Kidney glomerular epithelial cell (primary cell): ENCODE measurements at regions not wholly inside any gene's neighbourhood (a gene's known extent, or its start where the extent isn't known, plus 50 kb on each side); places are given as distances from the start of the nearest gene placed in this dataset.

Source experiments
- DNase-seq: peaks from one replicate; lab custom pipeline; 2025; lab: John Stamatoyannopoulos, UW

DNA sequence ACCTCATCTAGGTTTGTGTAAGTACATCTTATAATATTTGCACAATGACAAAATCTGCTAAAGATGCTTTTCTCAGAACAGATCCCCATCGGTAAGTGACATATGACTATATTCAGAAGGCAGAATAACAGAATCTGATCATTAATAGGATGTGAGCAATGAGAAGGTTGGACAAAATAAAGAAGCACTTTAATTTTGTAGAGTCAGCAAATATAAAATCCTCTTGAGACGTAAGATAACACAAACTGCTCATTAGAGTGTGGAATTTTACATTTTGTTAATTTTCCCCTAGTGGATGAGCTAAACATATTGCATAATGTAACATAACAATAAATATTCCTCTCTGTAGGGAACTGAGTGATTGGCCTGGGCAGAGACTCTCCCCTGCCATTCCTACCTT lies 658.4 kb upstream of the ZP4 start:
- DNase-seq = no peak

DNA sequence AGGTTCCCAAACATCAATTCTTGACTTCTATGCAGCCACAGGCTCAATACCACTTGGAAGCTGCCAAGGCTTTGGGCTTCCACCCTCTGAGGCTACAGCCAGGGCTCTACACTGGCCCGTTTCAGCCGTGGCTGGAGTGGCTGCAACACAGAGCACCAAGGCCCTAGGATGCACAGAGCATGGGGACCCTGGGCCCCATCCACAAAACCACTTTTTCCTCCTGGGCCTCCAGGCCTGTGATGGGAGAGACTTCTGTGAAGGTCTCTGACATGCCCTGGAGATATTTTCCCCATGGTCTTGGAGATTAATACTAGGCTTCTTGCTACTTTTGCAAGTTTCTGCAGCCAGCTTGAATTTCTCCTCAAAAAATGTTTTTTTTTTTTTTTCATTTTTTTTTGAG lies 655.4 kb upstream of the ZP4 start:
- no peak for DNase-seq

DNA sequence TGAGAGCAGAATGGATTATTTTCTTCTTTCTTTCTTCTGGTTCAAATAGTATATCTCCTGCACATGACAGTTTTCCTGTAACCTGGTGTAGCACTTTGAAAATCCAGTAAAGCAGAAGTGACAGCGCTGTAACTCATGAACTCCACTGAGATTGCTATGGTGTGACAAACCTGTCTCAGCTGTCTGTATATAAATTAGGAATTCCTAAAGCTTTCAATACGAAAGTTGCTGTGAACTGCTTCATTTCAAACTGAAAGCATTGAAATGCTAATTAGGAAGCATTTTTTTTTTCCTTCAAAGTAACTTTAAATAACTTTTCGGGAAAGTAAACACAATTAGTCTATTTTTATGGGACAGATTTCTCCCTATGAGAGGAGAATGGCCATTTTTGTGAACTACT lies 646.9 kb upstream of the ZP4 start:
- DNase-seq = no peak

DNA sequence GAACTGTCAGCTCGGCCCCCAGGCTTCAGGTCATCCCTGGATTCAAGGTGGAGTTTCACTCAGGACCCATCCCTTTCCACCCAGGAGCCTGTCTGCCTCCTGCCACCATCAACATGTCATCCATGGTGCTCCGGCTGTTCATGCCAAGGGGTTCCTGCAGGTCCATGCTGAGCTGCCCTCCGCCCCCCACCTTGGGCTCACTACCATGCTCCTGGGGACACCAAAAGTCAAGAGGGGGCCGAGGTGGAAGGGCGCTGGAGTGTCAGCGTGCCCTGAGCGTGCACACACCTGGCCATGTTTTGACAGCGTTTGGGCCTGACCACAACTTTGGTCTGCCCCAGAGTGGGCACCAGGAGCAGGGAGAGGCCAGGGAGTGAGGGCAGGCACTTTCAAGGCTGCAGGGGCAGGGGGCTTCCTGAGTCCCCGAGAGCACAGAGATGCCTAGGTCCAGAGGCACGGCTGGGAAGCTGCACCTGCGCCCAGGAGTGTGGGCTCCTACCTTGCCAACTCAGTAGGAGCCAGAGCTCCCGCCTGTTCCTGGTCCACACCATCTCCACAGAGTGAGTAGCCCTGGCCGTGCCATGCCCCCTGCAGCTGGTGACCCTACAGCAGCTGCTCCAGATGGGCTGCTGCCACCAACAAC lies 639.6 kb upstream of the ZP4 start:
- no peak for DNase-seq

DNA sequence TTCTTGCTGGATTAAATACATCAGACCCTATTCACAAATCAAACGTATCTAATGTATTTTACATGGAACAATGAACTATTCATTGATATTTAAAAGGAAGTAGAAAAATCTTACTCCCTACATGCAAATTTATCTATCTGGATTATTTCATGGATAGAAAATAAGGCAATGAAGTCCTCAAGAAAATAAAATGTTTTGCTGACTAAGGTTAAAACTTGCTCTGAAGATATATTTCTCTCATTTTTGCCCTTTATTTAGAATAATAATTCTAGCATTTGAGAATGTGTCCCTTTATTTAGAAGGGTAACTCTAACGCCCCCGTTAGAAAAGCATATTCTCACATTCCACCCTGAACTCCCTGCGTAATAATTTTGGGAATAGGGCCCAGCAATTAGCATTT lies 627.0 kb upstream of the ZP4 start:
- DNase-seq = no peak

DNA sequence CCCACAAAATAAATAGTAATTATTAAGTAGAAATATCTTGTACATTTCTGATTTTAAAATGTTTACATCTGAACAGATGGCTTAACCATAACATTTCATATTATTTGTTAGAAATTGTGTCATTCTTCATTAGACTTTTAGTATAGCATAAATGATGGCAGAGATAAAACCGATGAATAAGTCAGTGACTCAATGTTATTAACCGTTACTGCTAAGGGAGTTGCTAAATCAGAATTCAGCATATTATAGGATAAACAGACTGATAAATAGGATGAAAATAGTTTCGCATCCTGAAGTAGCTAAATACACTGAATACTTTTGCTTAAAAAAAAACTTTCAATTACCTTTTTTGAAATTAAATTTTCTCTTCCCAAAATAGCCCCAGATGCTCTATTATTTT lies 610.6 kb upstream of the ZP4 start:
- DNase-seq = no peak

DNA sequence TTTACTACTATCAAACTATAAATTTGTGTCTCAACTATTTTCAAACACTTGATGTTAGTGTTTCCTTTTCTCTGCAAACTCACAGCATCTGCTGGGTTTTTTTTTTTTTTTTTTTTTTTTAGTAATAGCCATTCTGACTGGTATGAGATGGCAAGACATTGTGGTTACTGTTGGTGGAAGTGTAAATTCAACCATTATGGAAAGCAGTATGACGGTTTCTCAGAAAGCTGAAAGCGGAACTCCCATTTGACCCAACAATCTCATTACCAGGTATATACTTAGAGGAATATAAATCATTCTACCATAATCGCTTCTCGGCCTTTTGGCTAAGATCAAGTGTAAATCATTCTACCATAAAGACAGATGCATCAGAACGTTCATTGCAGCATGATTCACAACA lies 608.3 kb upstream of the ZP4 start:
- DNase-seq = no peak

DNA sequence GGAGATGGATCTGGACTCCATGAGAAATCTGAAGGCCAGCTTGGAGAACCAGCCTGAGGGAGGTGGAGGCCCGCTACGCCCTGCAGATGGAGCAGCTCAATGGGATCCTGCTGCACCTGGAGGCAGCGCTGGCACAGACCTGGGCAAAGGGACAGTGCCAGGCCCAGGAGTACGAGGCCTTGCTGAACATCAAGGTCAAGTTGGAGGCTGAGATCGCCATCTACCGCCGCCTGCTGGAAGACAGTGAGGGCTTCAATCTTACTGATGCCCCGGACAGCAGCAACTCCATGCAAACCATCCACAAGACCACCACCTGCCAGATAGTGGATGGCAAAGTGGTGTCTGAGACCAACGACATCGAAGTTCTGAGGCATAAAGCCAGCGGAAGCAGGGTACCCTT lies 601.5 kb upstream of the ZP4 start:
- DNase-seq = no peak

DNA sequence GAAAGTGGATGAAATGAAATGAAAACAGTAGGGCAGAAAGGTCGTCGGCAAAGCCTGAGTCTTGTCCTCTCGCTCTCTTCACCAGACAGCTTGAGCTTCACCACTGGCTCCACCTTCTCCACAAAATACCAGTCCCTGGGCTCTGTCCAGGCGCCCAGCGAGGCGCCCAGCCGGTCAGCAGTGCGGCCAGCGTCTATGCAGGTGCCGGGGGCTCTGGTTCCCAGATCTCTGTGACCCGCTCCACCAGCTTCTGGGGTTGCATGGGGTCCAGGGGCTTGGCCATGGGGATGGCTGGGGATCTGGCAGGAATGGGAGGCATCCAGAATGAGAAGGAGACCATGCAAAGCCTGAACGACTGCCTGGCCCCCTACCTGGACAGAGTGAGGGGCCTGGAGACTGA lies 600.5 kb upstream of the ZP4 start:
- no peak for DNase-seq

DNA sequence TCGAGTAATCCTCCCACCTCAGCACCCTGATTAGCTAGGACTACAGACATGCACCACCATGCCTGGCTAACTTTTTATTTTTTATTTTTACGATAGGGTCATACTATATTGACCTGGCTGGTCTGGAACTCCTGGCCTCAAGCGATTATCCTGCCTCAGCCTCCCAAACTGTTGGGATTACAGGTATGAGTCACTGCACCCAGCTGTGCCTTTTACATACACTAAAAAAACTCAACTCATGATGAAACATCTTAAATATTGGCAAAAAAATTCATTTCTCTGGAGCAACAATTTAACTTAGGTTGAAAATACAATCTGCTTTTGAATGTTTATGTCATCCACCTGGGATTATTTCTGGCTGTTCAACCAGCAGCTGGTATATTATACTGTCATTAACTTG lies 598.3 kb upstream of the ZP4 start:
- no peak for DNase-seq

DNA sequence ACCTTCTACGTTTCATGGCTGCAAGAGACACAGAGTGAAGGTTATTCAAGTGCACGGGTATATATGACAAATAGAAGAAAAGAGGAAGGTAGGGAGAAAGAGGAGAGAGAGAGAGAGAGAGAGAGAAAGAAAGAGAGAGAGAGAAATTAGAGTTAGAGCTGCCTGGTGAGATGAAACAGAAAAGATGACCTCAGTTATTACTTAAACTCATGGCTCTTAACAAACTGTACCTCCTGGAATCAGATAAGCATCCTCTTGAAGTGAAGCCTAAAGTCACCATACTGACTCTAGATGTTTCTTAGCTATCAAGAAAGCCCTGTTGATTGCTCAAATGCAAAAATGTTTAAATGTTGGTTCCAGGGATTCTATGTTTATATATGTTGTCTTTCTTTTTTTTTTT lies 597.7 kb upstream of the ZP4 start:
- DNase-seq = no peak

DNA sequence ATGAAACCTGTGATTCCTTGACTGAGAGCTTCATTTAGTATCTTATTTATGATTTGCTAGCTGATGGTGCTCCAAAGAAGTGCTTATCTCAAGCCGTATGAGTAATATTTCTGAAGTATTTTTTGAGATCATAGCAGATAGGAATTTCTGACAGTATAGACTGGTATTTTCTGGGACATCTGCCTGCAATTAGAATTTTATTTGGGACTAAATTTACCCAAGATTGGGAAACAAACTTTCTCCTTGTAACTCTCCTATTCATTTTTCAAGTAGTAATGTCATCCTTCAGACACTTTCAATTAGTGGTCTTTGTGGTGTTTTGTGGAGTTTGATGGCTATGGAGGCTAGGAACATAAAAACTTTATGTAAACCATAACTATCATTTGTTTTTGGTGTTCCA lies 597.2 kb upstream of the ZP4 start:
- DNase-seq = no peak

DNA sequence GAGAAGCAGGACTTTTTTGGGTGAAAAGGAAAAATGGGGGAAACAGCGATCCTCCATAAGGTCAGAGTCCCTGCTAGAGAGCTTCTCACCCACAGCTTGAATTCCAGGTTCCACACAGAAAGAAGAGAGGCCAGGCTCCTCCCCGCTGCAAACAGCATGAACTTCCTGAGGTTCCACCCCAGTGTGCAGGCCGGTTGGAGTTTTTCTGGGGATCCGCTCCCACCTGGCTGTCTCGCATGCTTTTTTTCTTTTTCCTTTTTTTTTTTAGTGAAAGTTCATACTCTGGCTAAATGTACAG lies 595.1 kb upstream of the ZP4 start:
- DNase-seq = no peak

DNA sequence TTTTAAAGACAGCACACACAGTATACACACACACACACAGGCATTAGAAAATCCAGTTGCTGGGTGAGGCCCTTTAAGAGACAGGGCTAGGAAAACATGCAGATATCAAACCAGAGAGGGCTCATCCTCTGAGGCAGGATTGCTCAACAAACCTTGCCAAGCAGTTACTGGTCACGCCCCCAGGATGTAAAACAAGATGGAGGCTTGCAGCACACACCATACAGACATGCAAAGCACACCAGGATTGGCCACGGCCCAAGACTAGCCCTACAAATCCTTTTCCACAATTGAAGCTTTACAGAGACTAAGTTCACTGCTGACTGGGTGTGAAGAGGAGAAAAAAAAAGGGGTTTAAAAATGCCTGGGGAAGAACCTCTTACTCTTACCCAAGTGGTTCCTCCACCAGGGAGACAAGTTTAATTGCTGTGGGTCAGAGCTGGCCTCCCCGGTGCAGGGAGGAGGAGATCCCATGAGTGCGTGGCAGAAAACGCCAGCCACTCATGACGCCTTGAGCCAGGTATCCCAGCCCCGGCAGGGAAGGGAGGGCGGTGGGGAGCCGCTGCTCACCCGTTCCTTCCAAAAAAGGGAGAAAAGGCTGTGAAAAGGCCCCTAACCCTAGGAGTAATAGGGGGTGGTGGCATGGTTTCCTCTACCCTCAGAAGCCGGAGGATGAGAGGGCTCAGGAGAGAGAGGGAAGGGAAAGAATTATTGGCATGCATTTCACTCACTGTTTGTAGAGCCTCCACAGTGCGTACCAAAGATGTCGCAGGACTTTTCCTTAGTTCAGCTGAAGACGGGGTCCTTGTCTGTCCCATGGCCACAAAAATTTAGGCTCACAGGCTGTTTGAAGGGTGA lies 594.6 kb upstream of the ZP4 start:
- DNase-seq = peak; percentile 56

DNA sequence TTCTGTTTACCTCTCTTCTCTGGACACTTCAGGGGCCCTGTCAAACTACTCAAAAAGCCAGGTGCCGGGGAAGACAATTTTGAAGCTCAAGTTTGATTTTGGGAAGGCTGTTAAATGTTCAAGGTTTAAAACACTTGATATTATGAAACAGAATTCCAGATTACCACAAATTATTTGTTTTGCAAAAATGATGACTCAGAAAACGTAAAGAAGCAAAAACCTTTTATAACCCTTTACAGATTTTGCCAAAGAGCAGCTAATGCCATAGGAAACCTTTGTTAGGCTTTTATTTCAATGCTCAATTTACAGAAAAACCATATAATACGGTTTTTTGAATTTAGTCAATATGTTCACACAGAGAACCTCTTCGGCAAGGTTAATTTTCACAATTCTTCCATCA lies 593.4 kb upstream of the ZP4 start:
- no peak for DNase-seq

DNA sequence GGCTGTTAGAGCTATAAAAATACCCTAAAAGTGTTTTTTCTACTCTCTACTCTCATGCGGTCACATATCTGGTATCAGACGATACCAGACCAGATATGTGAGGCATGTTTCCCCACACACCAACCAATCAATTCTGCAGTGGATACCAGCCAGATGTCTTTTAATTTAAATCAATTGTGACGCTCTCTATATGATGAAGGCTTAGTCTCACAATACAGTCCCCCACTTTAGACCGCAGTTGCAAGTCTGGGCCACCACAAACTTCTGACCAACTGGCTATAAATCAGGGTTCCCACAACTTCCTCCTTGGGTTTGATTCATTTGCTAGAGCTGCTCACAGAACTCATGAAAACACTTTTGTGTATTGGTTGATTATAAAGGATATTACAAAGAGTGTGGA lies 586.1 kb upstream of the ZP4 start:
- DNase-seq = no peak

DNA sequence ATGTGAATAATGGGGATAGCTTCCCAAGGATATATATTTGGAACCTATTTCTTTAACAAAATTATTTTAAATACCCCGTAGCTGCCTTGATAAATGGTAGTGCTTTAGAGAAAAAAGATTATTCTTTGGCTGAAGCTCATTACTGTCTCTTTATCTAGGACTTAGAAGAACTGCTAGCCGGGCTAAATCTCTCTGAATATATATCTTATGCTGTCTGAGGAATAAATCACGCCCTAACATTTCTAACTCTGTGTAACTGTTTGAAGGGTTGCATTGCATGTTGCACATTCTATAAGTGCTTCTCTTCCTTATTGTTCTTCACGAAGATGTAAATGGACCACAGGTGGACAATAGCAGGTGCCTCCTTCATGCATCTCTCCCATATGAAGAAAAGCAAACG lies 585.0 kb upstream of the ZP4 start:
- DNase-seq = no peak

DNA sequence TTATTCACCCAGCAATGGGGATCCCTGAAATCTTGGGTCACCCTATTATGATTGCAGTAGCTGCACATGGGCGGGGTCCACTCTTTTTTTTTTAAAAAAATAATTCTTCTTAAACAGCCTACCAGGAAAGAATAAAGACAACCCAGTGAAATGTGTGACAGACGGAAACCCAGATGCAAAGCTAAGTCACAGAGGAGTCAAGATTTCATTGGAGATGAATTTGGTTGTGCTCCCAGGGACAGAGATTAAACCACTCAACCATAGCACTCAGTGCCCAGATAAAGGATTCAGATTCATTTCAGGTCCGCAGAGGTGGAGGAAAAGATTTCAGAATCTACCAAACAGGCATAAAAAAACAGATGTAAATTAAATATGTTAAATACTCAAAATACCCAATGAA lies 583.5 kb upstream of the ZP4 start:
- DNase-seq = no peak

DNA sequence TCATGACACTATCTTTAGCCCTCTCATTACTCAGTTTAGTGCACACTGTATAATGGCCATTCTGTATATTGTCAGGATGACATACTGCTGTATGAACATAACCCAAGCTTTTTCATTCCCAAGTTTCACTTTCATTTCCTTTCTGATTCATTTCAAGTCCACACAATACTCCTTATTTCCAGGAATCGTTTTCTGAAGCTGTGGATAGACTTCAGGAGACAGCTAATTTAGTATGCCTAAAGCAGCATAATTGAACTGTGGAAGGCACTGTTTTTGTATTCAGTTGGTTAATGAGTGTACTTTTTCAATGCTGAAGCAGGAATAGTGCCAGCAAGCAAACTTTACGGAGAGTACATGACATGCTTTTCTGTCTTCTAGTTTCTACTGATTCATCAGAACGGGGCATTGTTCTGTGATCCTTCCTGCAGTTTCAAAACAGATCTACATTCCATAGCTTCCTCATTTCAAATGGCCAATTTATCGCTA lies 578.5 kb upstream of the ZP4 start:
- peak; percentile 67 for DNase-seq

DNA sequence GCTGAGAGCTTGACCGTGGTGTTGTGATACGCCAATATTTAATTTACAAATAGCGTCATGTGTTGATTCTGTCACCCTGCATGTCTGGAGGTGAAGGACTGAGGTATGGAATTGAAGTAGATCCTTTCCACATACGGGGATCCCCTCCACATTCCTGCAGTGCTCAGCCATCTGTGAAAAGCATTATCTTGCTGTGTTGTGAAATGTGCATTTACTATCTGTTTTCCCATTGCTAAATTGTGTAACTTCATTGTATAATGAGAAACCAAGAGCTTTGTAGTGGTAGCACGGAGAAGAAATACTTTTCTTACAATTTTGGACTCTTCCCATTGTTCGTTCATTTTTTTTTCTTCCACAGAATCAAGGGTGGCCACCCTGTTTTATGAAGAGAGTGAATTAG lies 577.3 kb upstream of the ZP4 start:
- DNase-seq = no peak

DNA sequence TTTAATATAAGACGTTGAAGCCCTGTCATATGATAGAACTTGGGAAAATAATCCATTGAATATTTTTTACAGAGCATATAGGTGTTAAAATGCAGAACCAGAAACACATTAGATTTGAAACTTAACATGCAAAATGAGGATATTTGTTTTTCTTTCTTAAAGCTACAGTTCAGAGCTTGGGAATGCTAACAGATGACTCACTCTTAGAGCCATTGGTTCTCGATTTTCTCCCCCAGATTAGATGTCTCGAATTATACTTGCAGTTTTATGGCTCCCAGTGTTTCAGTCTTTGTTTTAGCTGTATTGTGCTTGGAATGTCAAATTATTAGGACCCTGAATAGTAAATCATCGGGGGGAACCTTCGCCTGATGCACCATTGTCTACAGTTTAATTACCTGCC lies 575.7 kb upstream of the ZP4 start:
- DNase-seq = no peak

DNA sequence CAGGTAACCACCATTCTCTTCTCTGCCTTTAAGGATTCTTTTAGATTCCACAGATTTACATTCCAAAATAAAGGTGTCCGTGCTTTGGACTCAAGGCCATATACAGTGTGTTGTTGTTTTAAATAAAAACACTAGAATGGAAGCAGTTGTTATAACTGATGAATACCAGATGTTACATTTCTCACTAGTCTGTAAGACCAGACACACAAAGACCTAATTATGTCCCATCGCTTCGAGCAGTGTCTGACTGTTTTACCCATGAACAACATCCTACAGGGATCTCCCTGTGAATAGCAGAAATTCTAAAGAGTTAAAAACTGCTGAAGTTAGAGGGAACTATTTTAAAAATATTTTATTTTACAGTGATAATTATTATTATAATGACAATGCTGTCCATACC lies 574.7 kb upstream of the ZP4 start:
- no peak for DNase-seq

DNA sequence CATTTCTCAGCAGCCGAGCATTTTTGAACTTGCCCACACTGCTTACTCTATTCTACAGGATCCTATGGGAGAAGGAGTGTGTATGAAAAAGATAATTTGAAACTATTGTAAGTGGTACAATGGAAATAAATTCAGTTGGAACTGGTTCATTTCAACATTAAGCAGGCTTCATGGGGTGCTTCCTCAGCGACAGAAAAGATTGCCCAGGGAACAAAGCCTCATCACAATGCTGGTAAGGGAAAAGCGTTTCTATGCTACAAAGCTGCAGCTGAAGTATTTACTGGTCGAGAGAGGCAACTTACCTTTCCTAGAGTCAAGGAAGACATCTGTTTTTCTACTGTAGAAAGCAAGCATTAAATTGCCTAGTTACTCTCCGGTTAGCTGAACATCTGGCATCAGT lies 568.2 kb upstream of the ZP4 start:
- DNase-seq = no peak

DNA sequence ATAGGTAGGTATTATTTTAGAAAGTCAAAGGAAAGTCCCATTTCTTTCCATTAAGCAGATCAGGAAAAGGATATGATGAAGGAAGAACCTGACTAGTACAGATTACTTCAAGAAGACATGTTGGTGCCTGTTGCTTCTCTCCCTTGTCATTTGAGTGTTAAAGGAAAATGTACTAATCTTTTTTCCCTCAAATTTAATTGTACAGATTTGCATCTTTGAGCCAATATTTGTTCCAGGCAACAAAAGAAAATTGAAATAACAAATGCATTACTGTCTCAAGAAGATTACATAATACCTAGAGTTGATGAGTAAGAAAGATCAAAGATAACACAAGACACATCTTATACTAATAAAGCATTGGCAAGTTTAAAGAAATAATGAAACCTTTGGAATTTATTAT lies 566.9 kb upstream of the ZP4 start:
- DNase-seq = no peak
